HG02623 (cell line): ENCODE measurements at regions not wholly inside any gene's neighbourhood (a gene's known extent, or its start where the extent isn't known, plus 50 kb on each side); places are given as distances from the start of the nearest gene placed in this dataset.

ENCODE experiments used
- ATAC-seq: cut with Tn5 transposase; IDR thresholded peaks from one replicate; pipeline ENCODE4 v1.9.1; 2021; ENCODE audit warnings: moderate library complexity; ENCODE audit not compliant: unreplicated experiment

GRCh38 chr6:71114986-71115385 lies 158.1 kb upstream of the B3GAT2 start:
- ATAC-seq = no peak

- ATAC-seq = no peak
Measured at GRCh38 chr6:71119560-71119959, 162.7 kb upstream of the B3GAT2 start.

GRCh38 chr6:71123051-71123450 lies 165.6 kb upstream of the OGFRL1 start:
- ATAC-seq = no peak

GRCh38 chr6:71124340-71124739 lies 164.3 kb upstream of the OGFRL1 start:
- ATAC-seq = no peak

GRCh38 chr6:71125216-71125615 lies 163.4 kb upstream of the OGFRL1 start:
- ATAC-seq = no peak

- ATAC-seq = no peak
Measured at GRCh38 chr6:71126506-71126905, 162.1 kb upstream of the OGFRL1 start.

- ATAC-seq = no peak
Measured at GRCh38 chr6:71127374-71127773, 161.2 kb upstream of the OGFRL1 start.

GRCh38 chr6:71130277-71130676 lies 158.3 kb upstream of the OGFRL1 start:
- ATAC-seq = no peak

- no peak for ATAC-seq
Measured at GRCh38 chr6:71134929-71135642, 153.5 kb upstream of the OGFRL1 start.

GRCh38 chr6:71137973-71138372 lies 150.6 kb upstream of the OGFRL1 start:
- ATAC-seq = no peak

- ATAC-seq = no peak
Measured at GRCh38 chr6:71138376-71138775, 150.2 kb upstream of the OGFRL1 start.

- no peak for ATAC-seq
Measured at GRCh38 chr6:71139249-71139648, 149.4 kb upstream of the OGFRL1 start.

GRCh38 chr6:71153755-71154325 lies 134.8 kb upstream of the OGFRL1 start:
- no peak for ATAC-seq

- no peak for ATAC-seq
Measured at GRCh38 chr6:71157345-71157744, 131.3 kb upstream of the OGFRL1 start.

- no peak for ATAC-seq
Measured at GRCh38 chr6:71164890-71165289, 123.7 kb upstream of the OGFRL1 start.

- ATAC-seq = no peak
Measured at GRCh38 chr6:71168233-71168765, 120.3 kb upstream of the OGFRL1 start.

GRCh38 chr6:71171497-71172070 lies 117.0 kb upstream of the OGFRL1 start:
- ATAC-seq = no peak

- no peak for ATAC-seq
Measured at GRCh38 chr6:71179249-71179885, 109.2 kb upstream of the OGFRL1 start.

GRCh38 chr6:71181565-71181964 lies 107.0 kb upstream of the OGFRL1 start:
- ATAC-seq = no peak

GRCh38 chr6:71187141-71187540 lies 101.5 kb upstream of the OGFRL1 start:
- ATAC-seq = no peak

GRCh38 chr6:71190809-71191208 lies 97.8 kb upstream of the OGFRL1 start:
- ATAC-seq = no peak

GRCh38 chr6:71194724-71195123 lies 93.9 kb upstream of the OGFRL1 start:
- ATAC-seq = no peak
